GM18505 (cell line): ENCODE measurements at regions not wholly inside any gene's neighbourhood (a gene's known extent, or its start where the extent isn't known, plus 50 kb on each side); places are given as distances from the start of the nearest gene placed in this dataset.
"Not testable (repeated sequence)": the region's sequence is repeated elsewhere in the genome, so short reads cannot be mapped to it uniquely, and the experiment has no call there.

ENCODE experiments used
- ATAC-seq: cut with Tn5 transposase; IDR thresholded peaks from one replicate; pipeline ENCODE4 v1.9.1; 2021; ENCODE audit not compliant: unreplicated experiment
- POLR2A ChIP-seq: IDR thresholded peaks from 4 replicates; pipeline ENCODE4 v1.6.1; 2011; ENCODE audit warnings: borderline replicate concordance; ENCODE audit not compliant: insufficient read depth, insufficient read length; ENCODE audit errors: extremely low read depth

- no peak for TF ChIP-seq POLR2A
- ATAC-seq: no peak
Measured at GRCh38 chr17:33704856-33705255, 411.8 kb upstream of the ASIC2 start.

- ATAC-seq: no peak
- no peak for TF ChIP-seq POLR2A
Measured at GRCh38 chr17:33709881-33710280, 416.8 kb upstream of the ASIC2 start.

GRCh38 chr17:33712120-33712519 is 419.0 kb upstream of the ASIC2 start:
- ATAC-seq: no peak
- no peak for TF ChIP-seq POLR2A

- no peak for TF ChIP-seq POLR2A
- no peak for ATAC-seq
Measured at GRCh38 chr17:33716957-33717356, 423.9 kb upstream of the ASIC2 start.

- not testable (repeated sequence) for ATAC-seq
Measured at GRCh38 chr17:33723736-33724135, 430.6 kb upstream of the ASIC2 start.

GRCh38 chr17:33725675-33726271 is 432.7 kb upstream of the ASIC2 start:
- ATAC-seq: no peak
- TF ChIP-seq POLR2A: no peak

GRCh38 chr17:33730131-33730530 is 437.0 kb upstream of the ASIC2 start:
- ATAC-seq: no peak

GRCh38 chr17:33732116-33732515 is 439.0 kb upstream of the ASIC2 start:
- ATAC-seq: no peak
- no peak for TF ChIP-seq POLR2A

More at GRCh38 chr17:33730131-33730530, 437.0 kb upstream of the ASIC2 start:
- no peak for TF ChIP-seq POLR2A

GRCh38 chr17:33739714-33740113 is 446.6 kb upstream of the ASIC2 start:
- no peak for ATAC-seq
- TF ChIP-seq POLR2A: no peak

- ATAC-seq: no peak
- TF ChIP-seq POLR2A: no peak
Measured at GRCh38 chr17:33745047-33745760, 452.1 kb upstream of the ASIC2 start.

- no peak for TF ChIP-seq POLR2A
- ATAC-seq: no peak
Measured at GRCh38 chr17:33749171-33749570, 456.1 kb upstream of the ASIC2 start.

GRCh38 chr17:33750943-33751701 is 458.0 kb upstream of the ASIC2 start:
- TF ChIP-seq POLR2A: no peak
- no peak for ATAC-seq

GRCh38 chr17:33751702-33752065 is 458.6 kb upstream of the ASIC2 start:
- no peak for TF ChIP-seq POLR2A

GRCh38 chr17:33753452-33753851 is 460.4 kb upstream of the ASIC2 start:
- ATAC-seq: no peak

More at GRCh38 chr17:33751702-33752065, 458.6 kb upstream of the ASIC2 start:
- ATAC-seq: no peak

More at GRCh38 chr17:33753452-33753851, 460.4 kb upstream of the ASIC2 start:
- no peak for TF ChIP-seq POLR2A
